ENCODE measurements at regions not wholly inside any gene's neighbourhood (a gene's known extent, or its start where the extent isn't known, plus 50 kb on each side); places are given as distances from the start of the nearest gene placed in this dataset.
"Not testable (repeated sequence)": the region's sequence is repeated elsewhere in the genome, so short reads cannot be mapped to it uniquely, and the experiment has no call there.

GRCh38 chr2:175808858-175809257, 193.2 kb downstream of the LNPK start:
- no peaks in the 10 kb centered on the region for H3K36me3 ChIP-seq (ENCODE audit: control insufficient read depth, insufficient read depth, low read length)
- no peak for DNase-seq
- H3K4me3 ChIP-seq (ENCODE audit: insufficient read depth, low read depth, low read length, poor library complexity, severe bottlenecking) = no peak overlapping the region
- H3K27me3 ChIP-seq (replicated peaks; ENCODE audit: control insufficient read depth, insufficient read depth, low read length, poor library complexity, severe bottlenecking) = no peaks in the 10 kb centered on the region
- no peaks in the 10 kb centered on the region for H3K9me3 ChIP-seq (ENCODE audit: control insufficient read depth, low read length)
- H3K27ac ChIP-seq (ENCODE audit: insufficient read depth, low read length, poor library complexity, severe bottlenecking) = no peak overlapping the region
- no peaks in the 10 kb centered on the region for H3K4me1 ChIP-seq (ENCODE audit: control insufficient read depth, insufficient read depth, low read length, poor library complexity, severe bottlenecking)

- Histone ChIP-seq H3K4me1 (ENCODE audit: control insufficient read depth, insufficient read depth, low read length, poor library complexity, severe bottlenecking) (no peaks in the 10 kb centered on the region), H3K27me3 (replicated peaks; ENCODE audit: control insufficient read depth, insufficient read depth, low read length, poor library complexity, severe bottlenecking) (no peaks in the 10 kb centered on the region), H3K4me3 (ENCODE audit: insufficient read depth, low read depth, low read length, poor library complexity, severe bottlenecking) (no peak overlapping the region), H3K27ac (ENCODE audit: insufficient read depth, low read length, poor library complexity, severe bottlenecking) (no peak overlapping the region), H3K9me3 (ENCODE audit: control insufficient read depth, low read length) (no peaks in the 10 kb centered on the region), H3K36me3 (ENCODE audit: control insufficient read depth, insufficient read depth, low read length) (no peaks in the 10 kb centered on the region)
- no peak for DNase-seq
These were observed 194.0 kb downstream of the LNPK start for GRCh38 chr2:175808078-175808477.

GRCh38 chr2:175807031-175807873, 194.8 kb downstream of the LNPK start:
- H3K4me3 ChIP-seq (ENCODE audit: insufficient read depth, low read depth, low read length, poor library complexity, severe bottlenecking) = no peak overlapping the region
- no peaks in the 10 kb centered on the region for H3K36me3 ChIP-seq (ENCODE audit: control insufficient read depth, insufficient read depth, low read length)
- H3K27ac ChIP-seq (ENCODE audit: insufficient read depth, low read length, poor library complexity, severe bottlenecking) = no peak overlapping the region
- no peaks in the 10 kb centered on the region for H3K9me3 ChIP-seq (ENCODE audit: control insufficient read depth, low read length)
- no peaks in the 10 kb centered on the region for H3K27me3 ChIP-seq (replicated peaks; ENCODE audit: control insufficient read depth, insufficient read depth, low read length, poor library complexity, severe bottlenecking)
- no peaks in the 10 kb centered on the region for H3K4me1 ChIP-seq (ENCODE audit: control insufficient read depth, insufficient read depth, low read length, poor library complexity, severe bottlenecking)
- no peak for DNase-seq

- H3K36me3 ChIP-seq (ENCODE audit: control insufficient read depth, insufficient read depth, low read length) = no peaks in the 10 kb centered on the region
- no peaks in the 10 kb centered on the region for H3K4me1 ChIP-seq (ENCODE audit: control insufficient read depth, insufficient read depth, low read length, poor library complexity, severe bottlenecking)
These were observed 195.5 kb downstream of the LNPK start for GRCh38 chr2:175806570-175806969.

GRCh38 chr2:175806125-175806490, 196.0 kb downstream of the LNPK start:
- DNase-seq = no peak
- H3K36me3 ChIP-seq (ENCODE audit: control insufficient read depth, insufficient read depth, low read length) = no peaks in the 10 kb centered on the region
- no peaks in the 10 kb centered on the region for H3K9me3 ChIP-seq (ENCODE audit: control insufficient read depth, low read length)
- no peak overlapping the region for H3K4me3 ChIP-seq (ENCODE audit: insufficient read depth, low read depth, low read length, poor library complexity, severe bottlenecking)
- no peaks in the 10 kb centered on the region for H3K4me1 ChIP-seq (ENCODE audit: control insufficient read depth, insufficient read depth, low read length, poor library complexity, severe bottlenecking)
- no peaks in the 10 kb centered on the region for H3K27me3 ChIP-seq (replicated peaks; ENCODE audit: control insufficient read depth, insufficient read depth, low read length, poor library complexity, severe bottlenecking)
- no peak overlapping the region for H3K27ac ChIP-seq (ENCODE audit: insufficient read depth, low read length, poor library complexity, severe bottlenecking)

More at GRCh38 chr2:175806570-175806969, 195.5 kb downstream of the LNPK start:
- no peaks in the 10 kb centered on the region for H3K9me3 ChIP-seq (ENCODE audit: control insufficient read depth, low read length)
- H3K27ac ChIP-seq (ENCODE audit: insufficient read depth, low read length, poor library complexity, severe bottlenecking) = no peak overlapping the region
- DNase-seq = no peak
- H3K27me3 ChIP-seq (replicated peaks; ENCODE audit: control insufficient read depth, insufficient read depth, low read length, poor library complexity, severe bottlenecking) = no peaks in the 10 kb centered on the region
- no peak overlapping the region for H3K4me3 ChIP-seq (ENCODE audit: insufficient read depth, low read depth, low read length, poor library complexity, severe bottlenecking)

- Histone ChIP-seq H3K27ac (ENCODE audit: insufficient read depth, low read length, poor library complexity, severe bottlenecking) (no peak overlapping the region), H3K9me3 (ENCODE audit: control insufficient read depth, low read length) (no peaks in the 10 kb centered on the region), H3K4me1 (ENCODE audit: control insufficient read depth, insufficient read depth, low read length, poor library complexity, severe bottlenecking) (no peaks in the 10 kb centered on the region), H3K4me3 (ENCODE audit: insufficient read depth, low read depth, low read length, poor library complexity, severe bottlenecking) (no peak overlapping the region), H3K27me3 (replicated peaks; ENCODE audit: control insufficient read depth, insufficient read depth, low read length, poor library complexity, severe bottlenecking) (no peaks in the 10 kb centered on the region), H3K36me3 (ENCODE audit: control insufficient read depth, insufficient read depth, low read length) (no peaks in the 10 kb centered on the region)
- no peak for DNase-seq
These were observed 196.5 kb downstream of the LNPK start for GRCh38 chr2:175805442-175806124.

- Histone ChIP-seq H3K4me1 (ENCODE audit: control insufficient read depth, insufficient read depth, low read length, poor library complexity, severe bottlenecking) (no peaks in the 10 kb centered on the region), H3K27me3 (replicated peaks; ENCODE audit: control insufficient read depth, insufficient read depth, low read length, poor library complexity, severe bottlenecking) (no peaks in the 10 kb centered on the region), H3K9me3 (ENCODE audit: control insufficient read depth, low read length) (no peaks in the 10 kb centered on the region), H3K4me3 (ENCODE audit: insufficient read depth, low read depth, low read length, poor library complexity, severe bottlenecking) (no peak overlapping the region), H3K36me3 (ENCODE audit: control insufficient read depth, insufficient read depth, low read length) (no peaks in the 10 kb centered on the region), H3K27ac (ENCODE audit: insufficient read depth, low read length, poor library complexity, severe bottlenecking) (no peak overlapping the region)
- DNase-seq = no peak
These were observed 197.9 kb downstream of the LNPK start for GRCh38 chr2:175804122-175804521.

GRCh38 chr2:175796422-175796821, 205.6 kb downstream of the LNPK start:
- H3K36me3 ChIP-seq (ENCODE audit: control insufficient read depth, insufficient read depth, low read length); H3K4me1 ChIP-seq (ENCODE audit: control insufficient read depth, insufficient read depth, low read length, poor library complexity, severe bottlenecking); DNase-seq; H3K4me3 ChIP-seq (ENCODE audit: insufficient read depth, low read depth, low read length, poor library complexity, severe bottlenecking); H3K27me3 ChIP-seq (replicated peaks; ENCODE audit: control insufficient read depth, insufficient read depth, low read length, poor library complexity, severe bottlenecking); H3K9me3 ChIP-seq (ENCODE audit: control insufficient read depth, low read length); H3K27ac ChIP-seq (ENCODE audit: insufficient read depth, low read length, poor library complexity, severe bottlenecking): not testable (repeated sequence)

GRCh38 chr2:175793648-175794047, 208.4 kb downstream of the LNPK start:
- no peak for DNase-seq
- H3K36me3 ChIP-seq (ENCODE audit: control insufficient read depth, insufficient read depth, low read length) = no peaks in the 10 kb centered on the region
- H3K4me1 ChIP-seq (ENCODE audit: control insufficient read depth, insufficient read depth, low read length, poor library complexity, severe bottlenecking) = no peaks in the 10 kb centered on the region
- H3K9me3 ChIP-seq (ENCODE audit: control insufficient read depth, low read length) = peaks cover 6% of the 10 kb centered on the region
- H3K27ac ChIP-seq (ENCODE audit: insufficient read depth, low read length, poor library complexity, severe bottlenecking) = no peak overlapping the region
- H3K4me3 ChIP-seq (ENCODE audit: insufficient read depth, low read depth, low read length, poor library complexity, severe bottlenecking) = no peak overlapping the region
- H3K27me3 ChIP-seq (replicated peaks; ENCODE audit: control insufficient read depth, insufficient read depth, low read length, poor library complexity, severe bottlenecking) = no peaks in the 10 kb centered on the region

- no peak for DNase-seq
- no peak overlapping the region for H3K4me3 ChIP-seq (ENCODE audit: insufficient read depth, low read depth, low read length, poor library complexity, severe bottlenecking)
- H3K36me3 ChIP-seq (ENCODE audit: control insufficient read depth, insufficient read depth, low read length) = no peaks in the 10 kb centered on the region
- no peaks in the 10 kb centered on the region for H3K27me3 ChIP-seq (replicated peaks; ENCODE audit: control insufficient read depth, insufficient read depth, low read length, poor library complexity, severe bottlenecking)
- H3K9me3 ChIP-seq (ENCODE audit: control insufficient read depth, low read length) = peaks cover 6% of the 10 kb centered on the region
- no peak overlapping the region for H3K27ac ChIP-seq (ENCODE audit: insufficient read depth, low read length, poor library complexity, severe bottlenecking)
- no peaks in the 10 kb centered on the region for H3K4me1 ChIP-seq (ENCODE audit: control insufficient read depth, insufficient read depth, low read length, poor library complexity, severe bottlenecking)
These were observed 209.2 kb downstream of the LNPK start for GRCh38 chr2:175792881-175793280.
